ENCODE measurements at regions not wholly inside any gene's neighbourhood (a gene's known extent, or its start where the extent isn't known, plus 50 kb on each side); places are given as distances from the start of the nearest gene placed in this dataset.

DNA sequence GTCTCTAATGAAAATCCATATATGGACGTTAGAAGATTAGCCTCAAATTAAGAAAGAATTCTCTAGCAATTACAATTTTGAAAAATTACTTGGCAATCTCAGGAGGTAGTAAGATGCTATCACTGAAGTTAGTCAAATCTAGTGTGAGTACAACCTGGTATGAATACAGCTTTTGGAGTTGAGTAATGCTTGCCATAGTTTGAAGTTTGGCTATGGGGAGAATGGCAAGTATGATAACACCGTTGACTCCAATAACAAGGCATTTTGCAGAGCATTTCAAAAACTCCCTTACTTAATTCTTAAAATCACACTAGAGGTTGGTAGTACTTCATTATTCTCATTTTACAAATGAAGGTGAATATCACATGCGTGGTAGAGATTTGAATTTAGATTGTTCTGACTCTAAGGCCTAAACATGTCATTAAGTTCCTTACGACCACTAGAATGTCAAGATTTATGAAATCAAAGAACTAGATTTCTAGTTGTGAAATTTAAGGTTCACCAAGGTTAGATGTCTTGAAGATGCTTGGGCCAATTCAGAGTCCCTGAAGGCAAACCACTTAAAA is 355.4 kb downstream of the ETS1 start:
- intact Hi-C loops (cut with micrococcal nuclease; ENCODE audit: unreplicated experiment) (no loop called here), in situ Hi-C loops (cut with MboI) (no loop called here)
- no peak overlapping the region for H2AFZ ChIP-seq (ENCODE audit: control insufficient read depth, low read depth, low read length)
- no peaks in the 10 kb centered on the region for H3K36me3 ChIP-seq (ENCODE audit: control insufficient read depth in 2 of 2, insufficient read depth in 2 of 2, low read length in 1 of 2)
- H3K79me2 ChIP-seq (ENCODE audit: control insufficient read depth, insufficient read depth, low read length) = no peaks in the 10 kb centered on the region
- no peak for TF ChIP-seq IKZF1 (conservative IDR thresholded peaks at IDR 0.05)
- no peak for TF ChIP-seq ATF7 (IDR thresholded peaks at IDR 0.05; ENCODE audit: low read depth)
- no peak for TF ChIP-seq NFXL1 (IDR thresholded peaks at IDR 0.05; ENCODE audit: borderline replicate concordance)
- TF ChIP-seq RCOR1 (conservative IDR thresholded peaks at IDR 0.05; ENCODE audit: low read depth, low read length) = no peak
- TF ChIP-seq CBX3 (IDR thresholded peaks at IDR 0.05; ENCODE audit: borderline replicate concordance, low read depth) = no peak
- TF ChIP-seq POLR2A (IDR thresholded peaks at IDR 0.05; ENCODE audit: low read depth, low read length) = no peak
- no peak for TF ChIP-seq NR2C1 (IDR thresholded peaks at IDR 0.05)
- no peak for TF ChIP-seq DPF2 (IDR thresholded peaks at IDR 0.05)
- no peak for TF ChIP-seq SREBF2 (IDR thresholded peaks at IDR 0.05; ENCODE audit: low read length)
- TF ChIP-seq, protein P1, sequence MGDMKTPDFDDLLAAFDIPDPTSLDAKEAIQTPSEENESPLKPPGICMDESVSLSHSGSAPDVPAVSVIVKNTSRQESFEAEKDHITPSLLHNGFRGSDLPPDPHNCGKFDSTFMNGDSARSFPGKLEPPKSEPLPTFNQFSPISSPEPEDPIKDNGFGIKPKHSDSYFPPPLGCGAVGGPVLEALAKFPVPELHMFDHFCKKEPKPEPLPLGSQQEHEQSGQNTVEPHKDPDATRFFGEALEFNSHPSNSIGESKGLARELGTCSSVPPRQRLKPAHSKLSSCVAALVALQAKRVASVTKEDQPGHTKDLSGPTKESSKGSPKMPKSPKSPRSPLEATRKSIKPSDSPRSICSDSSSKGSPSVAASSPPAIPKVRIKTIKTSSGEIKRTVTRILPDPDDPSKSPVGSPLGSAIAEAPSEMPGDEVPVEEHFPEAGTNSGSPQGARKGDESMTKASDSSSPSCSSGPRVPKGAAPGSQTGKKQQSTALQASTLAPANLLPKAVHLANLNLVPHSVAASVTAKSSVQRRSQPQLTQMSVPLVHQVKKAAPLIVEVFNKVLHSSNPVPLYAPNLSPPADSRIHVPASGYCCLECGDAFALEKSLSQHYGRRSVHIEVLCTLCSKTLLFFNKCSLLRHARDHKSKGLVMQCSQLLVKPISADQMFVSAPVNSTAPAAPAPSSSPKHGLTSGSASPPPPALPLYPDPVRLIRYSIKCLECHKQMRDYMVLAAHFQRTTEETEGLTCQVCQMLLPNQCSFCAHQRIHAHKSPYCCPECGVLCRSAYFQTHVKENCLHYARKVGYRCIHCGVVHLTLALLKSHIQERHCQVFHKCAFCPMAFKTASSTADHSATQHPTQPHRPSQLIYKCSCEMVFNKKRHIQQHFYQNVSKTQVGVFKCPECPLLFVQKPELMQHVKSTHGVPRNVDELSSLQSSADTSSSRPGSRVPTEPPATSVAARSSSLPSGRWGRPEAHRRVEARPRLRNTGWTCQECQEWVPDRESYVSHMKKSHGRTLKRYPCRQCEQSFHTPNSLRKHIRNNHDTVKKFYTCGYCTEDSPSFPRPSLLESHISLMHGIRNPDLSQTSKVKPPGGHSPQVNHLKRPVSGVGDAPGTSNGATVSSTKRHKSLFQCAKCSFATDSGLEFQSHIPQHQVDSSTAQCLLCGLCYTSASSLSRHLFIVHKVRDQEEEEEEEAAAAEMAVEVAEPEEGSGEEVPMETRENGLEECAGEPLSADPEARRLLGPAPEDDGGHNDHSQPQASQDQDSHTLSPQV (IDR thresholded peaks at IDR 0.05) = no peak
- TF ChIP-seq, protein P2, sequence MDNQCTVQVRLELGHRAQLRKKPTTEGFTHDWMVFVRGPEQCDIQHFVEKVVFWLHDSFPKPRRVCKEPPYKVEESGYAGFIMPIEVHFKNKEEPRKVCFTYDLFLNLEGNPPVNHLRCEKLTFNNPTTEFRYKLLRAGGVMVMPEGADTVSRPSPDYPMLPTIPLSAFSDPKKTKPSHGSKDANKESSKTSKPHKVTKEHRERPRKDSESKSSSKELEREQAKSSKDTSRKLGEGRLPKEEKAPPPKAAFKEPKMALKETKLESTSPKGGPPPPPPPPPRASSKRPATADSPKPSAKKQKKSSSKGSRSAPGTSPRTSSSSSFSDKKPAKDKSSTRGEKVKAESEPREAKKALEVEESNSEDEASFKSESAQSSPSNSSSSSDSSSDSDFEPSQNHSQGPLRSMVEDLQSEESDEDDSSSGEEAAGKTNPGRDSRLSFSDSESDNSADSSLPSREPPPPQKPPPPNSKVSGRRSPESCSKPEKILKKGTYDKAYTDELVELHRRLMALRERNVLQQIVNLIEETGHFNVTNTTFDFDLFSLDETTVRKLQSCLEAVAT (IDR thresholded peaks at IDR 0.05) = no peak
- TF ChIP-seq KAT2A (conservative IDR thresholded peaks at IDR 0.05; ENCODE audit: control insufficient read depth, low read depth, low read length) = no peak
- TF ChIP-seq MTA3 (IDR thresholded peaks at IDR 0.05; ENCODE audit: borderline replicate concordance, low read length) = no peak
- peaks cover 0 to 2% of the 10 kb centered on the region in 2 experiments; a peak in 1 of 4 replicates for H3K27me3 ChIP-seq (replicated peaks in 1 of 2; ENCODE audit: control insufficient read depth in 2 of 2, insufficient read depth in 2 of 2, low read length in 1 of 2)
- BruUV-seq (replicated peaks) = no TSS peak
- H3K4me2 ChIP-seq (ENCODE audit: control insufficient read depth, insufficient read depth) = no peak overlapping the region
- ChIA-PET POLR2A (no interaction called here), RAD21 (ENCODE audit: unreplicated experiment) (no interaction called here), SMC1A (ENCODE audit: uncharacterized antibody, unreplicated experiment) (no interaction called here), CTCF (no interaction called here)
- FAIRE-seq = no peak
- no peaks in the 10 kb centered on the region for H4K20me1 ChIP-seq (ENCODE audit: control insufficient read depth, insufficient read depth)
- WGBS (ENCODE audit: insufficient coverage, insufficient replicate concordance, low lambda C conversion rate, missing lambda C conversion rate) = 14% methylated on average over 4 of the region's 4 CpGs
- no peak for ATAC-seq
- no peak overlapping the region for H3K27ac ChIP-seq (ENCODE audit: control insufficient read depth, insufficient read depth)
- DNase-seq (ENCODE audit: low read depth, low spot score) = no peak
- H3K9me3 ChIP-seq (replicated peaks; ENCODE audit: control insufficient read depth, insufficient read depth, low read length) = no peaks in the 10 kb centered on the region
- no peak overlapping the region for H3K9ac ChIP-seq (ENCODE audit: control insufficient read depth, insufficient read depth, low read length)
- H3K4me3 ChIP-seq = no peak overlapping the region
- H3K4me1 ChIP-seq (ENCODE audit: control insufficient read depth, insufficient read depth, low read length) = no peaks in the 10 kb centered on the region

All from GM12878 (cell line).